ENCODE measurements at regions not wholly inside any gene's neighbourhood (a gene's known extent, or its start where the extent isn't known, plus 50 kb on each side); places are given as distances from the start of the nearest gene placed in this dataset.

DNA sequence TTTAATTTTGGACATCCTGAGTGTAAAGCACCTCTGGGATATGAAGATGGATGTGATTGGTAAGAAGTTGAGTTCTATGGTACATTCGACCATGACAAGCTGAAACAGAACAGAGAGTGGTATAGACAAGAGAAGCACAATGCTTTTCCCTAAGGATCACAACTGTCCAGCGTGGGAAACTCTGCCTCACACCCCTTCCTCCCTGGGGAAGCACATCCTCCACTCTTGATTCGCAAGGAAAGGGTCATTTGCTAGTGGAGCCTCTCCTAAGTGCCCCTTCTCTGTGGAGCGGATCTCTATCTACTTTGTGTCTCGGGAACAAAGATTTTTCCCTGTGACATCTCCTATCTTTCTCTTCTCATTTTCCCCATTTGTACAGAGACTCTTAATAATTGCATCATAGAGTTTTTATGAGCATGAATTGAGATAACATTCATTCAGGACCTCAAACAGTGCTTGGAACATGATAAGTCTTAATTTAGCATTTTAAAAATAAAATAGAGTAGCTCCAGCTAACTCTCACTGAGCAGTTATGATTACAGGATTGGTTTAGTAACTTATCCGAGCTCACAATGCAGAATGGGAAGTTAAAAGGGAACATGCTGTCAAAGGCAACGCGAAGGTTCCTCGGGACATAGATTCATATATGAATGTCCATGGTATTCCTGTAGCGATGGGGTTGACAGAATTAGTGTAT lies 775.2 kb downstream of the C6orf118 start:
- DNase-seq, result no peak

DNA sequence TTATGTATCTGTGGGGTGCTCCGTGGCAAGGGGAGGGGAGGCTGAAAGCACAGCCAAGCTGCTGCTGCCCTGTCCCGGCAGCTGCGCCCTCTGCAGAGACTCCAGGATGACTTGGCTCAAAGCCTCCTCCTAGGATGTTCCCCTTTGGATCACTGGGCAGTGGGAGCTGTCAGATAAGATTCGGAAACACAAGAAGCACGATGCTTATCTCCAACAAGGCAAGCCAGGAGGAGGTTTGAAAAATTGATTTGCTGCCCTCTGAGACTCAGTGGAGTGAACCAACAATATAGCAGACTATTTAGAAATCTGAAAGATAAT lies 776.4 kb downstream of the C6orf118 start:
- no peak for DNase-seq

DNA sequence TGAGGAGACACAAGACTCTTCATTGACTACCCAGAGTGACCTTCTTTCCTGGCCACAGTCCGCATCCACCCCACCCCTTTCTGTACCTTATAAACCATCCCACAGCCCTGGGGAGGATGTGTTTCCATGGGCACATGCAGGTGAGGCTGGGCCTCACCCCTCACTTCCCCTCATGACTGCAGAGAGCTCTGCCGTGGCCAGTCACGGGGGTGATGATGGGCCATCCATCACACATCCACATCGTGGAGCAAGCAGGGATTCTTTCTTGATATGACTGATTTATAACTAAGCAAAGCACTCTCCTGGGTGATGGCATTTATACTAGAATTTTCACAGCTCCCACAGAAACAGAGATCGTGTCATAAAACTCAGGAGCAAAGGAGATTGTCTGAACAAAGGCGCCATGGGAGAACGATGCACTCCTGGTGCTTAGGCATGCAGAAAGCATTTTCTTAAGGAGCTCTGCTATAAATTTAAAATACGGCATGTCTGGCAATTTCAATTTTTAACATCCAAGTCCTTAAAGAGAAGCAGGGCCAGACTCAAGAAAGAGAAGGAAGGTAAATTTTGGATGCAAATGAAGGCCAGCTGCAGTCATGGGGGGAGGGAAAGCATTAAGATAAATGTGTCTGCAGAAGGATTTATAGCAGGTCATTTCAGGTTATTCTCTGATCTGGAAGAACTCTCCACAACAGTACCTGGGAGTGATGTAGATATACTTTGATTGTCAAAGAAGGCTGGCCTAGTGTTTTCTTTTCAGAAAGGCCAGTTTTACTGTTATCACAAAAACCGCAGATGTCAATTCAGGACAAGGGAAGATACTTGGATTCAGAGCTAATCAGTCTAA lies 777.0 kb downstream of the C6orf118 start:
- DNase-seq, result no peak

DNA sequence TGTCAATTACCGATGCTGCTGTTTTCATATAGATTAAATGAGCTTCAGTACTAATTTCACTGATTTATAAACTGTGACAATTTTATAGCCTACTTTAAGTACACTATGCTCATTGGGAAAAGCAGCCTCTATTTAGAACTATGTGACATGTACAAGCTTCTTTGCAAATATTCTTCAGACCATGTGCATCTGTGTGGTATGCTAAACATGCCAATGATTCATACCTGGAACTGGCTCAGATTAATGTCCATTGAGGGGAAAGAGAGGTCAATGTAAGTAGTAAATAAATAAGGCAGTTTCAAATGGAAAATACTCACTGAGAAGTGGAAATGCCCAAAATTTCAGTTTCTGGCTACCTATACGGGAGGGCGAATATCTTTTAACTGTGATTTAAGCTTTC lies 777.7 kb downstream of the C6orf118 start:
- no peak for DNase-seq

DNA sequence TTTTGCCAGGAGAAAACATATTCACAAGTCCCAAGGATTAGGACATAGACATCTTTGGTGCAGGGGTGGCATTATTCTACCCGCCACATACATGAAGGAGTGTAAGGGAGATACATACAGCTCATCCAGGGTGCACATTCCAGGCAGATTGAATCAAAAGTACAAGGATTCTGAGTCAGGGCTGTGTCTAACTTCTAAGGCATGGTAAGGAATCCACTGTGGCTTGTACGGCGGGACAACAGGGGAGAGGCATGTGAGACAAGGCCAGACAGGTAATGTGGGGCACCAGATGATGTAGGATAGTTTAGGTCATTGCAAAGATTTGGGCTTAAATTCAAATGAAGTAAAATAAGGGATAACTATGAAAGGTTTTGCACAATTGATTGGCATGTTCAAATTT lies 780.9 kb downstream of the C6orf118 start:
- DNase-seq, result no peak

DNA sequence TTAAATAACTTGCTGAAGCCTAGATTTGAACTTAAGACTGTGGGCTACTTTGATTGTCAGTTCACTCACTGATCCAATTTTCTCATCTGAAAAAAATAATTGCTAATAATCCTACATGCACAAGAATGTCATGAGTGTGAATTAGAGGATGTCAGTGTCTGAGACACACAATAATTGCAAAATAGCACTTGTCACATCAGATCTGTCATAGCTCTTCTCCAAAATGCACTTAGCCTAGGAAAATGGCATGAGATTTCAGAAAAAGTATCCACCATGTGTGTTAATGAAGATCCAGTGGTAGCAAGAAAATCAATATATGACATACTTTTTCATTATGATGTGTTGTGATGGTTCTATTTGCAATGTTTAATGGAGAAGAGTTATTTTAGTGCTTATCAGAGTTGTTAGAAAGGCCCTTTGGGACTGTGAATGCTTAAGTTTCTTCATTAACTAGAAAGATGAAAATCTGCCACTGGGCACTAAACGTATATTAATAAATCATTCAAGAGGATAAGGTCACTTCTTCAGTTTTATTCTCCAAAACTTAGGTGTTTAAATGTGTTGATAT lies 786.2 kb downstream of the C6orf118 start:
- no peak for DNase-seq

DNA sequence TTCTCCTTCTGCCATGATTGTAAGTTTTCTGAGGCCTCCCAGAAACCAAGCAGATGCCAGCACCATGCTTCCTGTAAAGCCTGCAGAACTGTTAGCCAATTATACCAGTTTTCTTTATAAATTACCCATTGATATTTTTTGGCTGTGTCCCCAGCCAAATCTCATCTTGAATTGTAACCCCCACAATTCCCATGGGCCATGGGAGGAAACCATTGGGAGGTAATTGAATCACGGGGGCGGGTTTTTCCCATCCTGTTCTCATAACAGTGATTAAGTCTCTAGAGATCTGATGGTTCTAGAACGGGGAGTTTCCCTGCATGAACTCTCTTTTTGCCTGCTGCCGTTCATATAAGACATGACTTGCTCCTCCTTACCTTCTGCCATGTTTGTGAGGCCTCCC lies 788.5 kb downstream of the C6orf118 start:
- DNase-seq, result no peak

DNA sequence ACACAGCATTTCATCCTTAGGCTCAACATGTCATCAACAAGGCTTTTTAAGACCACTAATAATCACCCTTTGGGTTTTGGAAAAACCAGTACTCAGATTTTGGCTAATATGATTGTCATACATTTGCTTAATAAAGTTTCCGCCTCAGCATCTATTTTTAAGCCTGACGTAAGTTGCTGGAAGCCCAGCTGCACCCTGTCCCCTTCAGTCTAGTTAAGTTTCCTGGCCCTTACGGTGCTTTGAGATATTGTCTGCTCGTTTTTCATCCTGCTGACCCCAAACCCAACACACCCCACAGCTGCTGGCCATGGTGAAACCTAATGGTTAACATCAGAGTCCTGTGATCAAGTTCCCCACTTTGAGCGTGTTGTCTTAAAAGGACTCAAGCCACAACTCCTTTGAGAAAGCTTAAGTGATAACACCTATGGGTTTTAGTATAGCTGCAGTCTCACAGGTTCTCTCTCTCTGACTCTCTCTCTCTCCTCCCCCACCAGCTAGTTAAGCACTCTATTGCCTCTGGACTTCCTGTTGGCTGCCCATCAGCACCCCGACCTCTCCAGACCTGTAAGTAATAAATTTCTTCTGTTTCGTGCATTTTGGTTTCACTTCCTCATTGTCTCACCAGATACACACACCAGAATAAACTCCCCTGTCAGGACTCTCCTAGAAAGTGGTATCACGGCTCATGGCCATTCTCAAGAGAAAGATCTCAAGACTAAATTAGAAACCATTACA lies 802.0 kb downstream of the C6orf118 start:
- DNase-seq, result no peak

DNA sequence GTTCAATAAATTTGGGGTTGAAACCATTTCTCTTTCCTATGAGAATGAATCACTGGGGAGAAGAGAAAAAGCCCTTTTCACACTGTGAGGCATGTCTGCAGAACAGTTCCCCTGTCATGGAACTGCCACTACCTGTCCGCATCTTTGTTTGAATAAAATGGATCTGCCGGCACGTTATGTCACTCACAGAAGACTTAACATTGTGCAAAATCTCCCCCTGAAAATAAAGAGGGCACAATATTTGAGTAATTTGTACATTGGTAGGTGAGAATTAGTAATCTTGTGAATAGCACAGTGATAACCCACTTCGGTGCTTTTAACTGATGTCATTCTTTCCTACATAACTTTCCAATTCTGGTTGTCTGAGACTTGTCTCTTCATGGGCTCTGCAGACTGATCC lies 804.0 kb downstream of the C6orf118 start:
- no peak for DNase-seq

DNA sequence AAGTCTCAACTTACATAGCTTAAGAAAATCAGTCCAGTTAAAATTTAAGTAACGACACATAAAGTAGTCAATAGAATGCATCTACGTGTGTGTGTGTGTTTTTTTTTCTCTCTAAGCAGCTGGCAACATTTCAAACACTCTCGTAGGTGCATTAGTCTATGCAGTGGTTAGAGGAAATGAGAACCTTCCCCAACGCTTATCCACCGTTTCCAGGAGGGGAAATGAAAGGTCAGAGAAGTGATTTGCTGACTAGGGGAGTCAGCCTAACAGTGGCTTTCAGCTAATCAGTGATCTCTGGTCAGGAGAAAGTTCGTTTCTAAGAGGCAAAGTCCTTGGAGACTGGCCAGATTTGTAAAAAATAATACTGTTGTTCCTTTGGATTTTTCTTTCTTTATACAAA lies 806.6 kb downstream of the C6orf118 start:
- no peak for DNase-seq

DNA sequence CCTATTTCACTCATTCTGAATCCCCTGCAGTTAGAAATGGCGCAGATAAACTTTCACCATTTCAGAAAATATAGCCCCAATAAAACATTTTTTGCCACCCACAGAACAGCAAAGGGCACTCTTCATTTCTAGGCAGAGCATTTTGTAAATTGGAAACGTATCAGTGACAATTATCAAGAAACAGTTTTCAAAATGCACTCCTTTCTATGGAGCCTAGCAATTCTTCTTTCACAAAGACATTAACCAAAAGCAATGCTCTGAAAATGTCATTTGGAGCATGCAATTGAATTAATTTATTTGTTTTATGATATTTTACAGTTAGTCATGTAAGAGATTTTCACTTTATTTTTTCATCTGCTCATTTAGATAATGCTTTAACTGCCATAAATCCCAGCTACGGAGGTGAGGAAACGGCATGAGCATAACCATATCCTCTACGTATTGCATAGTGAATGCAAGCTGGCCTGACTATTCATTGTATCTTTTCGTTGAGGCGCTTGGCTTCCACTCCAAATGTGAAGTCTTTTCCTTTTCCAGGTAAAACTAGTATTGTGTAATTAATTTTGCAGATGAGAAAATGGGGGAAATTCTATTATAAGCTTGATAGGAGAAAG lies 813.4 kb downstream of the C6orf118 start:
- DNase-seq, result no peak

DNA sequence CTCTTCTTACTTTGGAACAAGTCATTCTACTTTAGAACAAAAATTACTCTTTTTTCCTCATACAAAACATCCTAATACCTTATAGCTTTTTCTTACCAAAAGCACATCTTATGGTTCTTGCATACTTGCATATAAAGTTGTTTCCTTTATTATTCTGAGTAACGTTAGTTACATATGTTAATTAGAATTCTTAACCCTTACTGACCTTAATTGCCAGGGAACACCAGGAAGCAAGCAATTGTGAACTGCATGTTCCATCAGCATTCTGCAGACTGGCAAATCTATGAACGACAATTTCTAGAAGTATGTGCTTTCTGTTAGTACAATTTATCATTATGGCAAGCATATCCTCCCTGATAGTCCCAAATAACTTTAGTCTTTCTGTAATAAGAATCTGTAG lies 831.0 kb downstream of the C6orf118 start:
- DNase-seq, result no peak

DNA sequence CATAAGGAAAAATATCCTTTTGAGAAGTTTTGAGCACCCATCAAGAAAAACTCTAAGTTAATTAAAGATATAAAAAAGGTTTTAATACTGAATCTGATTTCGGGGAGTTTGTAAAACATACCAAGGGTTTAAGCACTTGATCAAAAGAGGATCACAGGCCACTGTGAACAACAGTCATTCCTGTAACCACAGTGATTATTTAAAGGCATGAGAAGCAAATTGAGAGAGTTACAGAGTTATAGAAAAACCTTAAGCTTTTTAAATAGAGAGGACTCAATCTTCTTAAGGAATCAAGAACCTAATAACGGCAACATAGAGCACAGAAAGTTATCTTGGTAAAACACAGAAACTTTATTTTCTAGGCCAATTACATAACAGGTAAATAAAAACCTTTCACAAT lies 831.6 kb downstream of the C6orf118 start:
- no peak for DNase-seq

DNA sequence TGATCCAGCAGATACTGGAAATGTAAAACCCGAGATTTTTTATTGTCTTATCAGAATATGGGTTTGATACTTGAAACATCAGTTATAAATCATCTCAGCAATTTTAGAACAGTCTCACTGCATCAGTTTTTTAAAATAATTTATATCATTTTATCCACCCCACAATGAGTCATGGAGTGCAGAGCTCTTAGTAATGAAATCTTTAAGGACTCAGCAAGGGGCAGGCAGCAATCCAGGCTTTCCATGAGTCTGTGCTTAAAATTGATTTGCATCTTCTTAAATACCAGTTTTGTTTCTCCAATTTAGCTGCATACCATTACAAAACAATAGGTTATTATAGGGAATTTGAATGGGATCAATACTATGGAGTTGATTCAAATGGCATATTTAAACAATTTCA lies 832.3 kb downstream of the C6orf118 start:
- no peak for DNase-seq

DNA sequence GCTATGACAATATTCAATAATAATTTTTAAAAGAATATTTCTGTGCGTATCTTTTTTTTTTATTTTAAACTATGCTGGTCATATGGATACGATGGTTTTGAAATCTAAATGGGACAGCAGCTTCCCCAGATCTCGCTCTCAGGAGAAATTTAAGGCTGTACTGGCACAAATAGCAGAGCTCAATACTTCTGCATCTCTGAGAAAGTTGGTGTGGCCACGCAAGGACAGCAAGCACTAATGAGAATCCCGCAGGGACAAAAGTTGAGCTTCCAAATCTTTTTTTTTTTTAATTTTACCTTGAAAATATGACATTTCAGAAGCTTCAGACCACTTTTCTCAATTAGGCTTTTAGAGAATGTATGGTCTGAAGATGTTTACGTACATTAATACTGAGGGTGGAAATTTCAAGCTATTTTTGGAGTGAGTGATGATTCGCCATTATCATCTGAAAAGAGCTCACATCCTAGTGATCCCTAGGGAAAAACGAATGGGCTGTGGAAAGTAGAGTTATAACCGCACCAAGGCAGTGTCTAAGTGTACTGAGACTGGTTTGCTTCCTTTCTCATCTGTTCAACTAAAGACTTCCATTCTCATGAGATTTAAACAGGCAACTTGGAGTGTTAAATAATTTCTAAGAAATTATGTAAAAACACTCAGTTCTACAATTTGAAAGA lies 840.0 kb downstream of the C6orf118 start:
- DNase-seq, result no peak

DNA sequence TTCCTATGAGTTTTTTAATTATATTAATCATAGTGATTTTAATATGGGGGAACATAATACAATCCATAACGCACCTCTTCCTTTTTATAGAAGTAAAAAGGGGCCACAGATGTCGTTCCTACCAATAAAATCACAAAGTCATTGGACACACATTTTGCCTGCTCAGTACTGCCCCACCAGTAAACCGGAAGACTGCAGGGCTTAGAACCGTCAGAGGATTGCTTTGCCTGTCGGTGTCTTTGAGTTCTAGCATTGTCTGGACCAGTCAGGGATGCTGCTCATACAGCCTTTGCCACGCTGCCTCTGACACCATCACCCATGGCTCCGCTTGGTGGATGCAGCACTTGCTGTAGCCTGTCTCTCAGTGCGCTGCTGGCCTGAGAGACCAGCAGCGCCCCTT lies 853.6 kb downstream of the C6orf118 start:
- no peak for DNase-seq

DNA sequence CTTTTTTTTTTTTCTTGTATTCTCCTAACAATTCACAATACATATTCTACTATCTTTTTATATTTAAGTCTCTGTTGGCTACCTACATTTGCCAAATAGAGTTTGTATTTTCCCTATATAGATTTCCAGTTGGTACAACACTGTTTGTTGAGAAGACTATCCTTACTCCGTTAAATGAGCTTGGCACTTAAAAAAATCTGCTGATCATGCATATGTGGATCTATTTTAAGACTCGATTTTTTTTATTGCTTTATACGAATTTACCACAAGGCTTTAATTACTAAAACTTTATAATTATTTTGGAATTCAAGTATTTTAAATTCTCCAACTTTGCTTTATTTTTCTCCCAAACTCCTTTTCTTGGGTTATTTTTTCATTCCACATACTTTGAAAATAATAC lies 855.6 kb downstream of the C6orf118 start:
- DNase-seq, result no peak

DNA sequence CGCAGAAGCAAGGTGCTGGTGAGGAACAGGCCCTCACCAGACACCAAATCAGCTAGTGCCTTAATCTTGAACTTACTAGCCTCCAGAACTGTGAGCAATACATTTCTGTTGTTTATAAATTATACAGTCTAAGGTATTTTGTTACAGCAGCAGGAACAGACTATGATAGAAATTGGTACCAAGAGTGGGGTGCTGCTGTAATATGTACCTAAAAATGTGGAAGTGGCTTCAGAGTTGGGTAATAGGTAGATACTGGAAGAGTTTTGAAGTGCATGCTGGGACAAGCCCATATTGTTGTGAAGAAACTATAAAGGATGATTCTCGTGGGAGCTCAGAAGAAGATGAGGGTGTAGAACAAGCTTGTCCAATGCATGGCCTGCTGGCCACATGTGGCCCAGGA lies 866.8 kb downstream of the C6orf118 start:
- no peak for DNase-seq

DNA sequence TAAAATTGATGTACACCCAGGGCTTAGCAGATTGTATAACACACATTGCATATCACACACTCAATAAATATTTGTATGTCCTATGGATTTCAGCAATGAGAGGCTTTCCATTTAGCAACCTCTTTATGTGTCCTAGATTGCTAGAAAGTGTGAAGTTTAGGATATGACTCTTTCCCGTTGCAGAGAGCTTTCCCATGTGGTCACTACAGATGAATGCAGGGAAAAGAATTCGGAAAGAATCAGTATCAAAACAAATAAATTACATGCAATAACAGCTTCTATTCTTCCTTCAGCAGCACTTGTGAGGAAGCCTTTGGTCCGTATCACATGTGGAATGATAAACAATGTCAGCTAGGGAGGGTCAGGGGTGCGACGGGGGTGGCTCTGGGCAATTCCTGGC lies 870.1 kb downstream of the C6orf118 start:
- DNase-seq, result no peak

DNA sequence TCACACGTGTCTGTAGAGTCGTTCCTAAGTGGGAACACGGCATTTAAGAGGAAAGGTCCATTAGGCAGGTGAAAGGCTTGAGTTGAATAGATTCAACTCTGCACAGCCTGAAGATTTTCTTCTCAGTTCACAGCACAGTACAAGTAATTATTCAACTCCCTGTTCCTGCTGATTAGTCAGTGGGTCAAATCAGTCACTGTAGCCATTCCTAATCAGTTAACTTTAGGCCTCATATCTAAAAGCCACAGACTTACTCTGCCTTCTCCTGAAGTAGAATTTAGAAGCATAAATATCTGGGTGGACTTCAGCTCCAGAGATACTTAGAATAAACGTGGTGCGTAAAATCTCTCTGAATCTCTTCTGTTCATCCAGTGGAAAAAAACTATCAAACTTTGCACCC lies 872.4 kb downstream of the C6orf118 start:
- no peak for DNase-seq

DNA sequence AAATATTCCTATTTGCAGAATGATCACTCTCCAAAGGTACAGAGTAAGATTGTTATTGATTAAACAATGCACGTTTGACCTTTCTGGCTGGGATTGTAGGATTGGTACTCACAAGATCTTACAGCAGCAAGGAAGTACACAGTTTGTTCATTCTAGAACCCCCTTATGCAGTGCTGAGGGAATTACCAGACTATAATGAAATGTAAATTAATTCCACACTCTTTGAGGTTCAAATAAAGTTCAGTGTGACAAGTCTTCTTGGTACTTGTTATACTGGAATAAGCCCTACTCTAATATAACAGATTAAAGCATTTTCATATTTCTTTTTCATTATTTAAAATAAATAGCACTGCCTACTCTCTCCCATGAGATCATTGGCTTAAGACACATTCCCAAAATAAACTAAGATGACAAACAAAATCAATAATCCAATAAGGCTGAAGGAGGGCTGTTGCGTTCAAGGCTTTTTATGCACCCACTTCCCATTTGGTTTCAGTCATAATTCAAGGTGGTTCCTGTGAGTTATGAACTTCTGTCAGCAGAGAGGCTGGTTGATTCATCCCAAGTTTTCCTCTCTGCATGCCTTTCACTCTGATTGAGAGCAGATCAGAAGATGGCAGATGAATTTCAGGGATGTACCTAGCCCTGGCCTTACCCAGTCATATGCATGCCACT lies 881.5 kb downstream of the C6orf118 start:
- no peak for DNase-seq

DNA sequence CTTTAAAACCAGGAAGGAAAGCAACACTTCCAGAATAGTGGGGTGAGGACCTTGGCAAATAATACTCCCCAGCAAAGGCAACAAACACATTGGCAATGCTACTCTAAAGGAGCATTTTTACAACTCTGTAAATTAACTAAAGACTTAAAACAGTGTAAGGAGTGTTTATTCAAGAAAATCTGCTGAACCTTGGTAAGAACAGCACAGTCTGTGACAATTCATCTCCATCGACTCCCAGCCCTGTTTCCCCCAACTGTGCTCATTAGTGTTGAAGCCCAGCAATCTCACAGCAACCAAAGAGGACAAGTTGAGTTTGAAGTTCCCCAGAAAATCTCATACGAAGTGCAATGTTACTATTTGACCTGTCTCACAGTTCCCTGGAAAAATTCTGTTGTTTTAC lies 884.9 kb downstream of the C6orf118 start:
- DNase-seq, result no peak
